ENCODE measurements at regions not wholly inside any gene's neighbourhood (a gene's known extent, or its start where the extent isn't known, plus 50 kb on each side); places are given as distances from the start of the nearest gene placed in this dataset.

- Histone ChIP-seq H3K4me1 (ENCODE audit: control insufficient read depth, insufficient read depth, low read length) (no peaks in the 10 kb centered on the region), H3K4me3 (ENCODE audit: low read depth, low read length) (no peak overlapping the region), H3K9me3 (ENCODE audit: control insufficient read depth, insufficient read depth, low read depth, low read length) (no peaks in the 10 kb centered on the region), H3K27ac (ENCODE audit: extremely low read depth, low read depth, low read length) (no peak overlapping the region), H3K36me3 (ENCODE audit: control insufficient read depth in 2 of 2, insufficient read depth in 1 of 2, low read length in 2 of 2) (no peaks in the 10 kb centered on the region)
- TF ChIP-seq, protein P1, sequence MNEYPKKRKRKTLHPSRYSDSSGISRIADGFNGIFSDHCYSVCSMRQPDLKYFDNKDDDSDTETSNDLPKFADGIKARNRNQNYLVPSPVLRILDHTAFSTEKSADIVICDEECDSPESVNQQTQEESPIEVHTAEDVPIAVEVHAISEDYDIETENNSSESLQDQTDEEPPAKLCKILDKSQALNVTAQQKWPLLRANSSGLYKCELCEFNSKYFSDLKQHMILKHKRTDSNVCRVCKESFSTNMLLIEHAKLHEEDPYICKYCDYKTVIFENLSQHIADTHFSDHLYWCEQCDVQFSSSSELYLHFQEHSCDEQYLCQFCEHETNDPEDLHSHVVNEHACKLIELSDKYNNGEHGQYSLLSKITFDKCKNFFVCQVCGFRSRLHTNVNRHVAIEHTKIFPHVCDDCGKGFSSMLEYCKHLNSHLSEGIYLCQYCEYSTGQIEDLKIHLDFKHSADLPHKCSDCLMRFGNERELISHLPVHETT (tag by site-specific recombination; IDR thresholded peaks at IDR 0.05) = no peak
- TF ChIP-seq ZBTB8A (tag by site-specific recombination; IDR thresholded peaks at IDR 0.05) (no peak), ZBTB17 (tag by site-specific recombination; IDR thresholded peaks at IDR 0.05) (no peak), ZNF280C (tag by site-specific recombination; IDR thresholded peaks at IDR 0.05) (no peak), BCL11B (tag by site-specific recombination; IDR thresholded peaks at IDR 0.05; ENCODE audit: low read depth) (no peak), ZBTB20 (tag by site-specific recombination; IDR thresholded peaks at IDR 0.05) (no peak), ZNF114 (tag by site-specific recombination; IDR thresholded peaks at IDR 0.05) (no peak), EGR2 (tag by site-specific recombination; IDR thresholded peaks at IDR 0.05; ENCODE audit: low read depth) (no peak), FEZF1 (tag by site-specific recombination; IDR thresholded peaks at IDR 0.05) (no peak), ZBTB7A (tag by site-specific recombination; IDR thresholded peaks at IDR 0.05; ENCODE audit: low read depth) (no peak), ZNF843 (tag by site-specific recombination; IDR thresholded peaks at IDR 0.05) (no peak), ZNF600 (tag by site-specific recombination; IDR thresholded peaks at IDR 0.05) (no peak), OVOL3 (tag by site-specific recombination; IDR thresholded peaks at IDR 0.05) (no peak)
- TF ChIP-seq, protein P2, sequence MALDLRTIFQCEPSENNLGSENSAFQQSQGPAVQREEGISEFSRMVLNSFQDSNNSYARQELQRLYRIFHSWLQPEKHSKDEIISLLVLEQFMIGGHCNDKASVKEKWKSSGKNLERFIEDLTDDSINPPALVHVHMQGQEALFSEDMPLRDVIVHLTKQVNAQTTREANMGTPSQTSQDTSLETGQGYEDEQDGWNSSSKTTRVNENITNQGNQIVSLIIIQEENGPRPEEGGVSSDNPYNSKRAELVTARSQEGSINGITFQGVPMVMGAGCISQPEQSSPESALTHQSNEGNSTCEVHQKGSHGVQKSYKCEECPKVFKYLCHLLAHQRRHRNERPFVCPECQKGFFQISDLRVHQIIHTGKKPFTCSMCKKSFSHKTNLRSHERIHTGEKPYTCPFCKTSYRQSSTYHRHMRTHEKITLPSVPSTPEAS (tag by site-specific recombination; IDR thresholded peaks at IDR 0.05) = no peak
- ChIA-PET POLR2A (no interaction called here), CTCF (no interaction called here)
Observed at GRCh38 chr5:4116834-4117233, 521.2 kb downstream of the IRX1 start.

DNA sequence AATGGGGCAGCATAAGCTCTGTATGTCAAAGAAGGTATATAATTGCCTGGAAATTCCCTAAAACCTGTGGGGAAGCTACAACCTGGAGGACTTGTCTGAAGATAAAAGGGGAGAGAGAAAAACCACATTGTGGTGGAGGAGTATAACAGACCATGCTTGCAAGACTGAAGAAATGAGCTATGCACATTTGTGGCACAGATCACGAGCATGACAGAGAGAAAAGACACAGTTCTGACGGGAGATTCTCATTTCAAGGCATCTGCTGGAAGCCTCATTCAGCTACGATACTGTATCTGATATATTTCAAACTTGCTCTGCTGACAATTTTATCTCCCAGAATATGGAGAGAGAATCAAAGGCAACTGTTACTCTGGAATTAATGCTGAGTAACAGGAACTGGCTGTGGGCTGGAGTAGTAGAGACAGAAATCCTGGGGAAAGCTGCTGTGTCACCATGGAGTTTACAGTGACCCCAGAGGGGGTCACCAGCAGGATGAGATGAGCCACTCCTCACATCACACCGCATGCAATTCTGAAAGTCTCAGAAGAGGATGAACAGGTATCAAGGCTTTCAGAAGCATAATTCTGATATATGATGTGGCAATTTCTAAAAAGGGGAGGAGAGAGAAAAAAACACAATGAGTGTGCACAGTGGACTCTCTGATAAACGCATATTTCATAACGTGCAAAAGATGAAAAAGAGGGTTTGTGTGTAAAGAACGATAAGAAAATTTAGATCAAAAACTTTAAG lies 528.8 kb downstream of the IRX1 start:
- TF ChIP-seq PRDM4 (tag by site-specific recombination; IDR thresholded peaks at IDR 0.05) (no peak), ZNF670 (tag by site-specific recombination; IDR thresholded peaks at IDR 0.05; ENCODE audit: low read depth) (no peak), MZF1 (tag by site-specific recombination; IDR thresholded peaks at IDR 0.05; ENCODE audit: borderline replicate concordance) (no peak), PRDM1 (tag by site-specific recombination; IDR thresholded peaks at IDR 0.05) (no peak), GLI4 (tag by site-specific recombination; IDR thresholded peaks at IDR 0.05) (no peak), ZNF335 (tag by site-specific recombination; conservative IDR thresholded peaks at IDR 0.05) (no peak), SETDB1 (IDR thresholded peaks at IDR 0.05; ENCODE audit: insufficient read length, low read length) (no peak), OVOL3 (tag by site-specific recombination; IDR thresholded peaks at IDR 0.05) (no peak)
- TF ChIP-seq, protein P3, sequence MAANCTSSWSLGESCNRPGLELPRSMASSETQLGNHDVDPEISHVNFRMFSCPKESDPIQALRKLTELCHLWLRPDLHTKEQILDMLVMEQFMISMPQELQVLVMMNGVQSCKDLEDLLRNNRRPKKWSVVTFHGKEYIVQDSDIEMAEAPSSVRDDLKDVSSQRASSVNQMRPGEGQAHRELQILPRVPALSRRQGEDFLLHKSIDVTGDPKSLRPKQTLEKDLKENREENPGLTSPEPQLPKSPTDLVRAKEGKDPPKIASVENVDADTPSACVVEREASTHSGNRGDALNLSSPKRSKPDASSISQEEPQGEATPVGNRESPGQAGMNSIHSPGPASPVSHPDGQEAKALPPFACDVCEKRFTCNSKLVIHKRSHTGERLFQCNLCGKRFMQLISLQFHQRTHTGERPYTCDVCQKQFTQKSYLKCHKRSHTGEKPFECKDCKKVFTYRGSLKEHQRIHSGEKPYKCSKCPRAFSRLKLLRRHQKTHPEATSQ (tag by site-specific recombination; IDR thresholded peaks at IDR 0.05) = no peak
- TF ChIP-seq, protein P4, sequence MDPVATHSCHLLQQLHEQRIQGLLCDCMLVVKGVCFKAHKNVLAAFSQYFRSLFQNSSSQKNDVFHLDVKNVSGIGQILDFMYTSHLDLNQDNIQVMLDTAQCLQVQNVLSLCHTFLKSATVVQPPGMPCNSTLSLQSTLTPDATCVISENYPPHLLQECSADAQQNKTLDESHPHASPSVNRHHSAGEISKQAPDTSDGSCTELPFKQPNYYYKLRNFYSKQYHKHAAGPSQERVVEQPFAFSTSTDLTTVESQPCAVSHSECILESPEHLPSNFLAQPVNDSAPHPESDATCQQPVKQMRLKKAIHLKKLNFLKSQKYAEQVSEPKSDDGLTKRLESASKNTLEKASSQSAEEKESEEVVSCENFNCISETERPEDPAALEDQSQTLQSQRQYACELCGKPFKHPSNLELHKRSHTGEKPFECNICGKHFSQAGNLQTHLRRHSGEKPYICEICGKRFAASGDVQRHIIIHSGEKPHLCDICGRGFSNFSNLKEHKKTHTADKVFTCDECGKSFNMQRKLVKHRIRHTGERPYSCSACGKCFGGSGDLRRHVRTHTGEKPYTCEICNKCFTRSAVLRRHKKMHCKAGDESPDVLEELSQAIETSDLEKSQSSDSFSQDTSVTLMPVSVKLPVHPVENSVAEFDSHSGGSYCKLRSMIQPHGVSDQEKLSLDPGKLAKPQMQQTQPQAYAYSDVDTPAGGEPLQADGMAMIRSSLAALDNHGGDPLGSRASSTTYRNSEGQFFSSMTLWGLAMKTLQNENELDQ (tag by site-specific recombination; IDR thresholded peaks at IDR 0.05; ENCODE audit: low read depth) = no peak
- Histone ChIP-seq H3K27ac (ENCODE audit: extremely low read depth, low read depth, low read length) (no peak overlapping the region), H3K9me3 (ENCODE audit: control insufficient read depth, insufficient read depth, low read depth, low read length) (no peaks in the 10 kb centered on the region), H3K4me1 (ENCODE audit: control insufficient read depth, insufficient read depth, low read length) (no peaks in the 10 kb centered on the region), H3K4me3 (ENCODE audit: low read depth, low read length) (no peak overlapping the region), H3K36me3 (ENCODE audit: control insufficient read depth in 2 of 2, insufficient read depth in 1 of 2, low read length in 2 of 2) (no peaks in the 10 kb centered on the region)
- POLR2A ChIA-PET = no interaction called here
- CTCF ChIA-PET = no interaction called here
